OCI-LY7 (cell line): ENCODE measurements at regions not wholly inside any gene's neighbourhood (a gene's known extent, or its start where the extent isn't known, plus 50 kb on each side); places are given as distances from the start of the nearest gene placed in this dataset.
"Not testable (repeated sequence)": the region's sequence is repeated elsewhere in the genome, so short reads cannot be mapped to it uniquely, and the experiment has no call there.

Experiments
- CTCF ChIP-seq: fragments of 200-600 bp; sonication (generic); conservative IDR thresholded peaks from 2 replicates; pipeline ENCODE4 v1.5.1; 2014; ENCODE audit warnings: mild to moderate bottlenecking, antibody characterized with exemption, low read length, moderate library complexity, mixed read lengths
- EZH2phosphoT487 ChIP-seq: fragments of 200-600 bp; sonication (generic); IDR thresholded peaks from 2 replicates; pipeline ENCODE4 v1.6.1; 2018; ENCODE audit warnings: low read depth, borderline replicate concordance, mild to moderate bottlenecking, mixed run types, antibody characterized with exemption, low read length, moderate library complexity, mixed read lengths

GRCh38 chr2:87277734-87278133, 256.1 kb upstream of the PLGLB1 start:
- TF ChIP-seq CTCF, EZH2phosphoT487: not testable (repeated sequence)
